HFFc6 (cell line): ENCODE measurements at regions not wholly inside any gene's neighbourhood (a gene's known extent, or its start where the extent isn't known, plus 50 kb on each side); places are given as distances from the start of the nearest gene placed in this dataset.

ENCODE experiments used
- DNase-seq: peaks from one replicate; pipeline ENCODE4 v3.0.0-alpha.2; 2018
- H3K27ac Mint-ChIP-seq: 2 replicates; pipeline ENCODE4 v1.8.0; 2020; ENCODE audit warnings: mild to moderate bottlenecking, mixed read lengths
- H3K27me3 Mint-ChIP-seq: 2 replicates; pipeline ENCODE4 v1.8.0; 2021; ENCODE audit warnings: mild to moderate bottlenecking, moderate library complexity, mixed read lengths; ENCODE audit not compliant: insufficient read depth
- H3K36me3 Mint-ChIP-seq: 2 replicates; pipeline ENCODE4 v1.8.0; 2021; ENCODE audit warnings: low read depth, mixed read lengths
- H3K4me1 Mint-ChIP-seq: 2 replicates; pipeline ENCODE4 v1.8.0; 2020; ENCODE audit warnings: low read depth, mixed read lengths
- H3K4me3 Mint-ChIP-seq: 2 replicates; pipeline ENCODE4 v1.8.0; 2020; ENCODE audit warnings: mild to moderate bottlenecking, moderate library complexity, mixed read lengths
- H3K9me3 Mint-ChIP-seq: 2 replicates; pipeline ENCODE4 v1.8.0; 2020; ENCODE audit warnings: mild to moderate bottlenecking, mixed read lengths
- TF ChIP-seq, protein P1 (sequence below): fragments of 200-600 bp; sonication (generic); IDR thresholded peaks from 2 replicates; pipeline ENCODE4 v1.5.0; 2021; ENCODE audit warnings: antibody characterized with exemption, mild to moderate bottlenecking

DNA sequence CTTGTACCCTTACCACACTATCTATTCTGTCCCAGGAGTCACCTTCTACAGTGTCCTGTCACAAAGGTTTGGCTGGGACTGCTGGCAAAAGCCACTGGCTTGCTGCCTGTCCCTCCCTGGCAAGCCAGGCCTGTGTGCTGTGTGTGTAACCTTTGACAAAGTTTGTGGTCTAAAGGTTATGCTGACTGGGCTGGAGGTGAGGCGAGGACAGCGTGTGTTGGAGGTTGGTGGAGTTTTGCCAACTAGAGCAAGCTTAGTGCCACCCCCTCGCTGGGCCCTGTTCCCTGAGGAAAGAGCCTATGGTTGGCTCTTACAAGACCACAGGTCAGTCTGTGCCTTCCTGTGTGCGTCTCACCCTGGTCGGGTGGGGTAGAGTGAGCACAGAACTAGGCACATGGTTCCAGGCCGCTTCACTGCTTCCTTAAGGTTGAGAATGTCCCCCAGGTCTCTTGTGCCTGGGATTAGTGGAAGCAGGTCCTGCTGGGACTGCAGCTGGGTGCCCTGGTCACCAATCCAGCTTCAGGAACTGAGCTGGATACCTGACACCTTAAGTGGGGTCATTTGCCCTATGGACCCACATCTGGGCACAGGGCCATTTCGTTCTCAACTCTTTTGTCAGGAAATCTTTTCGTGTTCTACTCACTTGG lies 152.2 kb downstream of the GADD45G start:
- no peak for DNase-seq
- no peak overlapping the region for H3K4me3 Mint-ChIP-seq
- H3K9me3 Mint-ChIP-seq = peaks cover 46% of the 10 kb centered on the region
- no peaks in the 10 kb centered on the region for H3K36me3 Mint-ChIP-seq
- H3K27me3 Mint-ChIP-seq = no peaks in the 10 kb centered on the region; the same call in 1 of the 2 replicates
- no peaks in the 10 kb centered on the region for H3K4me1 Mint-ChIP-seq
- H3K27ac Mint-ChIP-seq = no peak overlapping the region
- TF ChIP-seq, protein P1, sequence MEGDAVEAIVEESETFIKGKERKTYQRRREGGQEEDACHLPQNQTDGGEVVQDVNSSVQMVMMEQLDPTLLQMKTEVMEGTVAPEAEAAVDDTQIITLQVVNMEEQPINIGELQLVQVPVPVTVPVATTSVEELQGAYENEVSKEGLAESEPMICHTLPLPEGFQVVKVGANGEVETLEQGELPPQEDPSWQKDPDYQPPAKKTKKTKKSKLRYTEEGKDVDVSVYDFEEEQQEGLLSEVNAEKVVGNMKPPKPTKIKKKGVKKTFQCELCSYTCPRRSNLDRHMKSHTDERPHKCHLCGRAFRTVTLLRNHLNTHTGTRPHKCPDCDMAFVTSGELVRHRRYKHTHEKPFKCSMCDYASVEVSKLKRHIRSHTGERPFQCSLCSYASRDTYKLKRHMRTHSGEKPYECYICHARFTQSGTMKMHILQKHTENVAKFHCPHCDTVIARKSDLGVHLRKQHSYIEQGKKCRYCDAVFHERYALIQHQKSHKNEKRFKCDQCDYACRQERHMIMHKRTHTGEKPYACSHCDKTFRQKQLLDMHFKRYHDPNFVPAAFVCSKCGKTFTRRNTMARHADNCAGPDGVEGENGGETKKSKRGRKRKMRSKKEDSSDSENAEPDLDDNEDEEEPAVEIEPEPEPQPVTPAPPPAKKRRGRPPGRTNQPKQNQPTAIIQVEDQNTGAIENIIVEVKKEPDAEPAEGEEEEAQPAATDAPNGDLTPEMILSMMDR = no peak

- no peaks in the 10 kb centered on the region; the same call in 1 of the 2 replicates for H3K27me3 Mint-ChIP-seq
These were observed 153.1 kb downstream of the GADD45G start for GRCh38 chr9:89757776-89758528.

GRCh38 chr9:89759572-89759971 lies 154.8 kb downstream of the GADD45G start:
- H3K27me3 Mint-ChIP-seq = no peaks in the 10 kb centered on the region; the same call in none of the 2 replicates
- H3K4me1 Mint-ChIP-seq = no peaks in the 10 kb centered on the region
- no peak overlapping the region for H3K27ac Mint-ChIP-seq
- peaks cover 55% of the 10 kb centered on the region for H3K9me3 Mint-ChIP-seq
- TF ChIP-seq, protein P1 = no peak
- no peak overlapping the region for H3K4me3 Mint-ChIP-seq
- DNase-seq = no peak
- no peaks in the 10 kb centered on the region for H3K36me3 Mint-ChIP-seq

More at GRCh38 chr9:89757776-89758528, 153.1 kb downstream of the GADD45G start:
- H3K9me3 Mint-ChIP-seq = peaks cover 52% of the 10 kb centered on the region
- DNase-seq = no peak
- H3K27ac Mint-ChIP-seq = no peak overlapping the region
- no peak overlapping the region for H3K4me3 Mint-ChIP-seq
- TF ChIP-seq, protein P1 = no peak
- no peaks in the 10 kb centered on the region for H3K36me3 Mint-ChIP-seq
- no peaks in the 10 kb centered on the region for H3K4me1 Mint-ChIP-seq

- H3K27ac Mint-ChIP-seq = no peak overlapping the region
- H3K9me3 Mint-ChIP-seq = peaks cover 50% of the 10 kb centered on the region
- no peaks in the 10 kb centered on the region; the same call in none of the 2 replicates for H3K27me3 Mint-ChIP-seq
- no peaks in the 10 kb centered on the region for H3K4me1 Mint-ChIP-seq
- TF ChIP-seq, protein P1 = no peak
- no peak for DNase-seq
- H3K4me3 Mint-ChIP-seq = no peak overlapping the region
- H3K36me3 Mint-ChIP-seq = no peaks in the 10 kb centered on the region
These were observed 155.3 kb downstream of the GADD45G start for GRCh38 chr9:89760123-89760522.

- no peak for DNase-seq
- TF ChIP-seq, protein P1 = no peak
- Mint-ChIP-seq H3K27me3 (no peaks in the 10 kb centered on the region; the same call in none of the 2 replicates), H3K36me3 (no peaks in the 10 kb centered on the region), H3K4me1 (no peaks in the 10 kb centered on the region), H3K9me3 (peaks cover 48% of the 10 kb centered on the region), H3K27ac (no peak overlapping the region), H3K4me3 (no peak overlapping the region)
These were observed 159.4 kb downstream of the GADD45G start for GRCh38 chr9:89764217-89764616.
